ENCODE measurements at regions not wholly inside any gene's neighbourhood (a gene's known extent, or its start where the extent isn't known, plus 50 kb on each side); places are given as distances from the start of the nearest gene placed in this dataset.

DNA sequence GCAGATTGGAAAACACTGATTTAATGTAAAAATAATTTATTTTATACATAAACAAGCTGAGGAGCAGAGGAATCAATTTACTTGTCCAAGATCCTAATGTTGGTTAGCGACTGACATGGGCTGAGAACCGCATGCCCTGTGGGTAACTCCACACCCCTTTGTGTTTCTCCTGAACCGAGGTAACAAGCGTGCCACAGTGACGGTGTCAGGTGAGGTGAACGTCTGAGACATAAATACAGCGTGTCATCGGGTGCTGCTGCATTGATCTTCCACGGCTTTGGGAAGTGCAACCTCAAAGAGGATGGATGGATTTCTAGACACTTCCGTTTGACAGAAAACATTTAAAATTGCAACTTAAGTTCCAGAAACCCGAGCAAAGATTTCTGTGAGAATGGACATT is 386.8 kb upstream of the ADARB2 start:
- no peak for DNase-seq

DNA sequence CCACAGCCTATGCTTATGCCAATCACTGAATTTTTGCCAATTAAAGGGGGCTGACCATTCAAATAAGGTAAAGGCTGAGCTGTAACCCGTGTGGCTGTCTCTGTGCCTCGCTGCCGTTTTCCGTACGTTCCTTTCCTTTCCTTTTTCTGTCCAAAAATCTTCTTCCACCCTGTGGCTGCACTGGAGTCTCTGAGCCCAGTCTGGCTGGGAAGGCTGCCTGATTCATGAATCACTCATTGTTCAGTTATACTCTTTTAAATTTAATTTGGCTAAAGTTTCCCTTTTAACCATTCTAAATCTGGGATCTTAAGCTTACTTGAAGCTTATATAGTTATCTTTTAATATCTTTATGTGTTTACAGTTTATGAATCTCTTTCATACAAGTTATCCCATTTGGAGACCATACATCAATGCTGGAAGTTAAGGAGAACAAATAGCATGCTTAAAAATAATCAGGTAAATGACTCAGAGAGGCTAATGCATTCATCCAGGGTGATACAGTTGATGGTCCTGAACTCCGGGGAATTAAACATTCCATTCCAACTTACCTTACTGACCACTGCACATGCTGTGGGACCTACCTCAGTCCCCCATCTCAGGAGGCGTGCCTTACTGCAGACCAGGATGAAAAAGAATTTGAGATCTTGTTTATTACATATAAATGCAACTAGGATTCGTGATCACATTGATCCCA is 385.3 kb upstream of the ADARB2 start:
- no peak for DNase-seq

DNA sequence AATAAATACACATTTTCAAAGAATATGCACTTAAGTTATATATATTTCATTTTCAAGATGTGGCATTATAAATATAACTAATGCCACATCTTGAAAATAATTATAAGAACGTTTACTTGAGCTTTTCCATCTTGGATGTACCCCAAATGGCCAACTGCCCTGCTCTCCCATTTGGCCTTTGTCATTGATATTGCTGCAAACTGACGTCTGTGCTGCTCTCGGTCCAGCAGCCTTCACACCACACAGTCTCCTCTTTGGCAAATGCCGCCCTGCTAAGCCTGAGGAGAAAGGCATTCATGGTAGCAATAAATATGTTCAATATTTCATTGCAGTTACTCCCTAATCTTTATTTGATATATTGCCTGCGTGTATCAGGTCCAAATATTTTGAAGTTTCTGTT is 384.6 kb upstream of the ADARB2 start:
- no peak for DNase-seq

DNA sequence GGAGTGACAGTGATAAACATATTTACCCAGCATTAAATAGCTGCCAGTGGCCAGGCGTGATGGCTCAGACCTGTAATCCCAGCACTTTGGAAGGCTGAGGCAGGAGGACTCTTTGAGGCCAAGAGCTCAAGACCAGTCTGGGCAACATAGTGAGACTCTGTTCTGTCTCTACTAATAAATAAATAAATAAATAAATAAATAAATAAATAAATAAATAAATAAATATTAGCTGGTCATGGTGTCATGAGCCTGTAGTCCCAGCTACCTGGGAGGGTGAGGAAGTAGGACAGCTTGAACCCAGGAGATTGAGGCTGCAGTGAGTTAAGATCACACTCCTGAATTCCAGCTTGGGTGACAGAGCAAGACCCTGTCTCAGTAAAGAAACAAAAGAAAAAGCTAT is 384.0 kb upstream of the ADARB2 start:
- DNase-seq: no peak

DNA sequence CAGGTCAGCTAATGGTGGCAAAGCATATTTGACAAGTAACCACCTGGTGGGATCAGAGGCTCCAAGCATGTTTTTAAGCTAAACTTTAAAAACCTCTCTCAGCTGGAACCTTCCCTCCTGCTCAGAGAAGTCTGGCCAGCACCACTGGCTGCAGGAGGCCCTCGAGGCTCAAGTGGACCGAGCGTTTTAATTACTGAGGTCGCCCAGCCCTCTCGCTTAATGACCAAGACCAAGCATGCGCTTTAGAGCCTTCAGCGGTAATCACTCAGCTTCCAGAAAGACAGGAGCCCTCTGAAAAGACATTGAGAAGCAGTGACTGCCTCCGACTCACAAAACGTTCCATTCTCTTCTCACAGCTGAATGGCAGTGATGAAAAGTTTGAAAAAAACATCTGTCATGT is 383.4 kb upstream of the ADARB2 start:
- no peak for DNase-seq

DNA sequence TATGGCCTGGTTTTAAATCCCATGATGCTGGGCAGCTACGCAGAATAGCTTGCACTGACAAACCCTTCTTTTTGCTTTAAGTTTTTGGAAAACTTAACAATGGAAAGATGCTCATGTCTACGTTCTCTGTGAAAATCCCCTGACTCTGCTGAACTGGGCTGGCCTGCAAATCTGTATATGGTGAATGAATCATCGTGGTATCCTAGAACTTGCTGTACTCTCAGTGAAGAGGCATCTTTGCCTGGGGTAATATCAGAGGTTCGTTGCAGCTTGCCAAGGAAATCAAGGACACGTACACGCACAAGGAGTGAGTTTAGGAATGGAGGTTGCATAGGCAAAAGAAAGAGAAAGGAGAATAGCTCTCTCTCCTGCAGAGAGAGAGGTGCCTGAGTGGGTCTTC is 382.0 kb upstream of the ADARB2 start:
- no peak for DNase-seq

DNA sequence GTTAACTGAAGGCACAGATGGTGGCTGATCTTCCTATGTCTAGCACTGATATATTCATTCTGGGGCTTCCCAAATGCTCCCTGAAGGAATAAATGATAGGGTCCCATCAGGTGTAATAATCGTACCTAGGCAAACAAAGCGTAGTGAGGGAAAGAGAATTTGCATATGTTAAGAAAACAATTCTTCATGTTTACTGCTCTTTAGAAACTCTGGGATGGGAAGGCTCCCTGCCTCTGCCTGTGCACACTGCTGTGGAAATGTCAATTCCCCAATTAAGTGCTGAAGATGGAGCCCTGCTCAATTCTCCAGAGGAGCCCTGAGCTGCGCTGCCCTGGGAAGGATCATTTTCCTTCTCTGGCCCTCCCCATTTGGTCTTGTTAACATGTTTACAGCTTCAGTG is 380.9 kb upstream of the ADARB2 start:
- DNase-seq: no peak

DNA sequence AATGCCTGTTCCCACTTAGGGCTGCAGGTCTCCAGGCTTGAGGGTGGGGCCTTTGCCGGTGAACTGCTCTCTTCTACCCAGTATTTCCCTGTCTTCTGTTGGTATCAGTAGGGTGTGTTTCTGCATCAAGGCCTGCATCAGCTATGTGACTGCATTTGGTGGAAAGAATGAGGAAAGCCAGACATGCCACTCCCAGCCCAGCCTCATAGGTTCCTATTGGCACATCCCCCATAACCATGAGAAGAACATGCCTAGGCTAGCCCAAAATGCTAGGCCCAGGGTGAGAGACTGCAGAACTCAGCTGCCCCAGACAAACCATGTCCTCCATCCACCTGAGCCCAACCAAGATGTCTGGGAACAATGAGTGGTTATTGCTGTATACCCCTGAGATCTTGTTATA is 380.3 kb upstream of the ADARB2 start:
- DNase-seq: no peak

DNA sequence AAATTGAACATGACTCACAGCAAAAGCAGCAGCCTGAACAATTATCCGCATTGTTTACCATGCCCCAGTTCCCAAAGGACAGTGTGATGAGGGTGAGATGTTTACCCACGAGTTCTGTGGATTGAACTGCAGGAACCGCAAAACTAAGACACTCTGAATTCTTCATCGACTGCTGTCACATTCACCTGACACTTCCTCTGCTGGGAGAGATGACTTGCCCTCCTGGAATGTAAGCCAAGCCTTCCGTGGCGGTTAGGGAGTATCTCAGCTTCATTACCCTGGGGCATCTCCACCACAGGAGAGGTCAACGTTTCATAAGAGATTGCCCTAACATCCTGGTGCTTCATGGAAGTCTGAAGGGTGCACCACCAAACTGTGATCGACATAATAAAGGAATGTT is 374.6 kb upstream of the ADARB2 start:
- DNase-seq: no peak

DNA sequence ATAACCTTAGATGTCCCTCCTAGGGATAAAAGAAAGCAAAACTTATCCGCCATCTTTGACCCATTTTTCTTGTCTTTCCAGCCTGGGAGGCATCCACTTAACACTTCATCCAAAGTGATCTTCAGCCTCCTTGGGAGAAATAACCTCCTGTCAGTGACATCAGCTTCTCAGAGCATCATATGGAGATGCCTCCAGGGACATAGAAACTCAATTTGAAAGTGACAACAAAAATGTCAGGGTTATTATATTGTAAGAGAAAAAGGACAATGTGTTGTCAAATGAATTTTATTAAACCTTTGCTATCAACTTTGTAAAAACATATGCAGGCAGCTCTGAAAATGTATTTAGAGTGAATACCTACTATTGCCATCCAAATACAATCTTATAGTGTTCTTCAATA is 371.2 kb upstream of the ADARB2 start:
- DNase-seq: no peak

DNA sequence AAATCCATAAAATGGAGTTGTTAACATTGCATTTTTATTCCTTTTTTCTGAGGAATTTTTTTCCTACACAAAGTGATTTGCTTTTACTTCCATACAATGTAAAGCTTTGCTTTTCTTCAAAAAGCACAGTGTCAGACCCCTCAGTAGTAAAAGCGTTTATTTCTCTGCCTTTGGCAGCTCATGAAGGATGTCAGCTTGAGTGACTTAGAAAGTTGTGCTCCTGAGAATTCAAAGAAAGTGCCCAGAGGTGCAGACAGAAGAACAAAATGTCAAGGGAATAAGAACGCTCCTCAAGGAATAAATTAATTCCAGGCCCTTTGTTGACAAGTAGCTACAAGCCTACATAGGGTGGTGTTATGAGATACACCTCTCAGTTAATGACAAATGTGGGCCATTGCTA is 369.3 kb upstream of the ADARB2 start:
- DNase-seq: no peak

DNA sequence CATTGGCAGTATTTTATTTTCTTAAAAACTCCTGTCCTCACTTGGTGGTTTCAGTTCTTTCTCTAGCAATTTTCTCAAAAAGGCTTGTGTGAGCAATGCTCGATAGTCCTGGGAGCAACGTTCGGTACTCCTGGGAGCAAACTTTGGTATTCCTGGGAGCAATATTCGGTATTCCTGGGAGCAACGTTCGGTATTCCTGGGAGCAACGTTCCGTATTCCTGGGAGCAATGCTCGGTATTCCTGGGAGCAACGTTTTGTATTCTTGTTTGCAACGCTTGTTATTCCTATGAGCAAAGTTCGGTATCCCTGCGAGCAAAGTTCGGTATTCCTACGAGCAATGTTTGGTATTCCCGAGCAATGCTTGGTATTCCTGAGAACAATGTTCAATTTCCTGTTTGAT is 362.0 kb upstream of the ADARB2 start:
- no peak for DNase-seq

DNA sequence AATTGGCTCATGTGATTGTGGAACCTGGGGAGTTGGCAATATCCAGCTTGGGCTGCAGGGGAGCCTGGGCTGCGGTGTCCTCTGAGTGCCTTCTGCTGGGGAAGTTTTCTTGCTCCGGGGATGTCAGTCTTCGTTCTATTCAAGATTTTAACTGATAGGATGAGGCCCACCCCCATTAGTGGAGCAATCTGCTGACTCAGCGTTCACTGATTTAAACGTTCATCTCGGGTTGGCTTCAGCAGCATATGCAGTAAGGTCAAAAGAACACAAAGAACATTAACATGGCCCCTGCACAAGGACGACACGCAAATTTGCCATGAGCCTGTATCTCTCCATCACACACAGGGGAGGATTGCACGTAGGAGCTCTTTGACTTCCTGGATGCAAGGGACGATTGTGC is 360.6 kb upstream of the ADARB2 start:
- DNase-seq: no peak

DNA sequence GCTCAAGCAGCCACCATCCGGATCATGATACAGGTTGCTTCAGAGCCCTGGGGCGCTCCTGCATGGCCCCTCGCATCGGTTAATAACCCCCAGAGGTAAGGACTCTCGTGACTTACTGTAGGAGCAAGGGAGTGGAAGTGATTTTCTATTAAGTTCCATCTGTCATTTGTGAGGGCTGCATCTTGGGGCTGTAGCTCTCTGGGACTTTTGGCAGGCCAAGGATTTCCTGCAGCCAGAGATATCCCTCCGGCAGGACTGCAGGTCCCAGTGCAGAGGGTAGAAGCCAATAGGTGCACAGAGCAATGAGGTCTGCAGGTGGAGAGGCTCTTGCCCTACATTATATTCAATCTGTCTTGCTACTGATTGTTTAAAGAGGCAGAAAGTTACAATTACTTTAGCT is 356.8 kb upstream of the ADARB2 start:
- DNase-seq: no peak

DNA sequence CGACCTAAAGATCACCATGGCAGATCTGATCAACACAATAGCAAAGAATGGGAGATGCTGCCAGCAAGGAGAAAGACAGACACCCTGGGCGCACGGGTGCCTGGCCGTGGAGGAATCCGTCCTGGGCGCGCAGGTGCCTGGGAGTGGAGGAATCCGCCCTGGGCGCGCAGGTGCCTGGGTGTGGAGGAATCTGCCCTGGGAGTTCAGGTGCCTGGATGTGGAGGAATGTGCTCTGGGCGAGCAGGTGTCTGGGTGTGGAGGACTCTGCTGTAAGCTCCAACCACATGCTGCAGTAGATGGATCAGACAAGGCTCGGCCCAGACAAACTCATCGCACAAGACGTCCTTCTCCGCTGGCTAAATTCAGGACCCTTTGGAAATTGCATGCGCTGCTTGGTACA is 346.3 kb upstream of the ADARB2 start:
- no peak for DNase-seq

DNA sequence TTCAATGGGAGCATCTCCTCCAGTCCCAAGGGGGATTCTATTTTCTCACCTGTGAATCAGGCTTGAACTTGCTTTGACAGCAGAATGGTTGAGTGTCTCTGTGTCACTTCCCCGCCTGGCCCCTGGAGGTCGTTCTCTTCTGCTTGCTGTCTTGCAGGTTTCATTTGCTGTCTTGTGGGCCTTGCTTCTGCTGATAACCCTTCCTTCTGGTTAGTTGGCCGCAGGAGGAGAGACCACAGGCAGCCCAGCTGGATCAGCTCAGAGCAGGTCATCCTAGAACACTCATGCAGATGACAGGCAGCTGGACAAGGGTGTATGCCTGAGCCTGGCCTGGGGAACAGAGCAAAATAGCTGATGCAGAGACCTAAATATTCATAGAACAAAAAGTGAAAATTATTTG is 344.2 kb upstream of the ADARB2 start:
- DNase-seq: no peak

DNA sequence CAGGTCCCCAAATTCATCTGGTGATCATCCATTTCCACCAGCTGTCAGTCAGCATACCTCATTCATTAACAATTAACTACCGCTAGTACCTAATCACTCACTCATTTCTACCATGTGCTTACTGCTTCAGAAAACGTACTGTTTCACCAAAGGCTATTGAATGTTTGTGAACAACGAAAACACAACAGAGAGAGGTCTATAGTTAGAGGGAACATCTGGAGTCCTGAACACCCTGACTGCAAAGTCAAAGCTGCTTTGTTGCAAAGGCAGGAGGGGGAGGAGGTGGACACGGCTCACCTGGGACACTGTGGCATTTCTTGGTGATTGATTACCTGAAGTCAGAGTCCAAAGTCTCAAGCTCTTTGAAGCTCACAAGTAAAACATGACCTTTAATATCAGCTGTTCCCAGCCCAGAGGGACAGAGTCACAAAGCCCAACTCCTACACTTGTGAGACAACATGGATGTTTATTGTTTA is 342.3 kb upstream of the ADARB2 start:
- DNase-seq: no peak

DNA sequence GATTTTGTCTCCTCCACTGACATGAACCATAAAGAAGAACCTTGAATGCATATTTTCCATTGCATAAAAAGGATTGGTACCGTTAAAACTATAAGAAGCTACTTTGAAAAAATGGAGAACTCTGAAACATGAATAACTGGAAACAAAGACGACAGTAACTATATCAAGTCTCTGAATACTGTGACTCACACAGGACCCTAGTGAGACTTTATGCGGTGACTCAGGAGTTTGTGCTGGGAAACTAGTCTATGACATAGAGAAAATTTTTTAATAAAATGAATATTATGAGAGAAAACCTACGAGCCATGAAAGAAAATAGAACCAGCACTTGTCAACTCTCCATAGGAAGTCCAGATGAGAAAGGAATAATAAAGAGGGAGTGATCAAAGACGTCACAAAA is 339.9 kb upstream of the ADARB2 start:
- no peak for DNase-seq

DNA sequence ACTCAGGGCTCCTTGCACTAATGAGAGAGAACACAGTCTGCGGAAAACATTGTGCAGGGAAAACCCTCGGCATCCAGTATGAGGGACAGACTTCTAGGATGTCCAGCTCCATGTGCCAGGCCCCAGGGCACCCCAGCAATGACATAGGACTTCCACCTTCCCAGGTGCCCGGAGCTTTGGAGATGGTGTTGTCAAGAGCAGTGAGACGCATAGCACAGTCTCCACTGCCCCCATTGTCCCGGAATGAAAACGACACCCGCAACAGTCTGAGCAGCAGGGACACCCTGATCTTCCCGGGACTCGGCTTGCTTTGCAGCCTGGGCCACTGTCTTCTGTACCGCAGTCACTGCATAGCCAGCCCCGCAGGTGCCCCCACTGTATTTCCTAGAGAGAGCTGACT is 339.2 kb upstream of the ADARB2 start:
- DNase-seq: no peak

DNA sequence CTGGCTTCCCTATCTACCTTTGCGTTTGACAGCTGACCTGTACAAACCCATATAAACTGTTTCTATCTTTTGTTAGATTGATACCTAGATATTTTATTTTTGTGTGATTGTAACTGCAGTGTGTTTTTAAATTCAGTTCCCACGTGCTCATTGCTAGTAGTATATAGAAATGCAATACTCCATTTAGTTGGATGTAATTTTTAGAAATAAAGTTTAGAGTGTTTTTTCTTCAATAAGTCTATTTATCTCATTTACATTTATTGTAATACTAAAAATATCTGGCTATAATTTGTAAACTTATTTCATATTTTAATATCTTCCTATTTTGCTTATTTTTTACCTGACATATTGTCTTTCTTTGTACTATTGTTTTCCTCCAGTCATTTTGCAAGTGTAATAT is 329.7 kb upstream of the ADARB2 start:
- DNase-seq: no peak

DNA sequence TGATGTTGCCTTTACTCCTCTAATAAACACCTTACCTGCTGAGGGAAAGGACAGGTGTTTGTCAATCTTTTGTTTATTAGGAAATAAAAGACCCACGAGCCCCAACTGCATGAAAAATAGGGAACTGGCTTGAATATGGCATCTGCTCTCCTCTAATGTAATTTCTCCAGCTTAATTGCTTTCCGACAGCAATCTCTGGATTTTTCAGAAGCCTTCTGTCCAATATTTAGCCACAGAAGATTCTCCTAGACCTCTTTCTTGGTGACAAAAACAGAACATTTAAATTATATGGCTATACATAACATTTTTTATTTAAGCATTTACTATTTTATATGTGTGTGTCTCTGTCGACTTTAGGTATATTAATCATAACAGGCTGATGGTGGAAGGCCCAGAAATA is 317.4 kb upstream of the ADARB2 start:
- DNase-seq: no peak

DNA sequence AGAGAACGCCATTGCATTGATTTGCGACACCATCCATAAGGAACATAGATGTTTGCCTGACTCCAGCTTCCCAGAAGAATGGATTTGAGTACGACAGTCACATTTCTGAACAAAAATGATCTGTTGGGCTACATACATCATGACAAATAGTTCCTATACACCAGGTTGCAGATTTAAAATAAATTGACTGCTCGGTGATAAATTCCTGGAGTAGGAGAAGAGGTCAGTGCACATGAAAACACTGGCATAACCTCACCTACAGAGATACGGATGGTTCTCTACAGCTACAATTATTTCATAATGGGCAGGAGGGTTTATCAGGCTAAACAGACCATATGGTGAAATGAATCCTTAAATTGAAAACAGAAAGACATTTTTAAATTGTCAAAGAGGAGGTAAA is 316.5 kb upstream of the ADARB2 start:
- DNase-seq: no peak

DNA sequence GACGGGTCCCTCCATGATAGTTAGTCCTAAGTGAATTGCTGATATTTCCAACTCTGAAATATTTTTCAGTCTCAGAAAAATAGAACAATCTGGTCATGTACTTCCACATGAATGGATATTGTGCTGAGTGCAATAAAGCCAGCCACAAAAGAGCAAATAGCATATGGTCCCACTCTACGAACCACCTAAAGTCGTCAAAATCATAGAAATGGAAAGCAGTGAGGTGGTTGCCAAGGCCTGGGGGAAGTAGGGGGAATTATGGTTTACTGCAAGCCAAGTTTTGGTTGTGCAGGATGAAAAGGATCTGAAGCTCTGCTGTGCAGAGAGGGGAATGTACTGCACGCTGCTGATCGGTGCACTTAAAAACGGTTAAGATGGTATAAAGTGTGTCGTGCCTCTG is 313.8 kb upstream of the ADARB2 start:
- DNase-seq: no peak

DNA sequence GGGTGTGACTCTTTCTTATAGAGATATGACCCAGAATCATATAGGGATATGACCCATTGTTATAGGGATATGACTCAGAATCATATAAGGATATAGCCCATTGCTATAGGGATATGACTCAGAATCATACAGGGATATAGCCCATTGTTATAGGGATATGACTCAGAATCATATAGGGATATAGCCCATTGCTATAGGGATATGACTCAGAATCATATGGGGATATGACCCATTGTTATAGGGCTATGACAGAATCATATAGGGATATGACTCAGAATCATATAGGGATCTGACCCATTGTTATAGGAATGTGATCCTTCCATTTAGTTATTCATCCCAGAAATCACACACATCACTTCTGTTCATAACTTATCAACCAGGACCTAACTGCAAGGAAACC is 312.2 kb upstream of the ADARB2 start:
- DNase-seq: no peak

DNA sequence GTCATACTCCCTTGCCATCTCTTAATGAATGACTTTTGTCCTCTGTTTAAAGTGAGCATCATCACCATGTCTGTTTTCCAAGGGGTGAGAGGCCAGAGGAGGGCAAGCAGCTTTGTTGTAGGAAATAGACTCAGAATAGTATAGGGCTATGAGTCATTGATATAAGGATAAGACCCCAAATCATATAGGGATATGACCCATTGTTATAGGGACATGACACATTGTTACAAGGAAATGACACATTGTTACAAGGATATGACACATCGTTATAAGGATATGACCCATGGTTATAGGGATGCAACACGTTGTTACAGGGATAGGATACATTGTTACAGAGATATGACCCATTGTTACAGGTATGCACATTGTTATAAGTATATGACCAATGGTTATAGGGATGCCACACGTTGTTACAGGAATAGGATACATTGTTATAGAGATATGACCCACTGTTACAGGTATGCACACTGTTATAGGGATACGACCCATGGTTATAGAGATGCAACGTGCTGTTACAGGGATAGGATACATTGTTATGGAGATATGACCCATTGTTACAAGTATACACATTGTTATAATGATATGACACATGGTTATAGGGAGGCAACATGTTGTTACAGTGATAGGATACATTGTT is 311.1 kb upstream of the ADARB2 start:
- no peak for DNase-seq
